ENCODE measurements at regions not wholly inside any gene's neighbourhood (a gene's known extent, or its start where the extent isn't known, plus 50 kb on each side); places are given as distances from the start of the nearest gene placed in this dataset.

- TF ChIP-seq REST (IDR thresholded peaks at IDR 0.05; ENCODE audit: low read depth) (no peak), YY1 (IDR thresholded peaks at IDR 0.05; ENCODE audit: low read depth) (no peak), TAF1 (IDR thresholded peaks at IDR 0.05; ENCODE audit: low read depth) (no peak), EP300 (IDR thresholded peaks at IDR 0.05; ENCODE audit: borderline replicate concordance) (no peak), TCF12 (IDR thresholded peaks at IDR 0.05; ENCODE audit: low read depth) (no peak), RAD21 (IDR thresholded peaks at IDR 0.05; ENCODE audit: low read depth) (no peak), TEAD4 (IDR thresholded peaks at IDR 0.05) (no peak), EGR1 (IDR thresholded peaks at IDR 0.05) (no peak), FOXM1 (IDR thresholded peaks at IDR 0.05; ENCODE audit: borderline replicate concordance, low read depth) (no peak), NFIC (IDR thresholded peaks at IDR 0.05) (no peak), USF1 (IDR thresholded peaks at IDR 0.05) (no peak)
Observed at GRCh38 chr17:54789101-54789880, 111.4 kb upstream of the TOM1L1 start.

- TF ChIP-seq RAD21 (IDR thresholded peaks at IDR 0.05; ENCODE audit: low read depth) (no peak), EP300 (IDR thresholded peaks at IDR 0.05; ENCODE audit: borderline replicate concordance) (no peak), CREB1 (IDR thresholded peaks at IDR 0.05; ENCODE audit: low read depth) (no peak), USF1 (IDR thresholded peaks at IDR 0.05) (no peak), YY1 (IDR thresholded peaks at IDR 0.05; ENCODE audit: low read depth) (no peak), TCF12 (IDR thresholded peaks at IDR 0.05; ENCODE audit: low read depth) (no peak), REST (IDR thresholded peaks at IDR 0.05; ENCODE audit: low read depth) (no peak), TAF1 (IDR thresholded peaks at IDR 0.05; ENCODE audit: low read depth) (no peak), TEAD4 (IDR thresholded peaks at IDR 0.05) (no peak), NFIC (IDR thresholded peaks at IDR 0.05) (no peak), MAX (IDR thresholded peaks at IDR 0.05) (no peak)
Observed at GRCh38 chr17:54793271-54793670, 107.4 kb upstream of the TOM1L1 start.

- TF ChIP-seq YY1 (IDR thresholded peaks at IDR 0.05; ENCODE audit: low read depth): no peak
- TF ChIP-seq CREB1 (IDR thresholded peaks at IDR 0.05; ENCODE audit: low read depth): no peak
- TF ChIP-seq REST (IDR thresholded peaks at IDR 0.05; ENCODE audit: low read depth): no peak
- no peak for TF ChIP-seq TCF12 (IDR thresholded peaks at IDR 0.05; ENCODE audit: low read depth)
- TF ChIP-seq ZBTB7A (IDR thresholded peaks at IDR 0.05; ENCODE audit: low read depth): no peak
- TF ChIP-seq NFIC (IDR thresholded peaks at IDR 0.05): no peak
- TF ChIP-seq TEAD4 (IDR thresholded peaks at IDR 0.05): no peak
- no peak for TF ChIP-seq FOXM1 (IDR thresholded peaks at IDR 0.05; ENCODE audit: borderline replicate concordance, low read depth)
- no peak for TF ChIP-seq MAX (IDR thresholded peaks at IDR 0.05)
- no peak for TF ChIP-seq EP300 (IDR thresholded peaks at IDR 0.05; ENCODE audit: borderline replicate concordance)
Observed at GRCh38 chr17:54795046-54795445, 105.6 kb upstream of the TOM1L1 start.

- no peak for TF ChIP-seq YY1 (IDR thresholded peaks at IDR 0.05; ENCODE audit: low read depth)
- TF ChIP-seq MAX (IDR thresholded peaks at IDR 0.05): no peak
- TF ChIP-seq EP300 (IDR thresholded peaks at IDR 0.05; ENCODE audit: borderline replicate concordance): no peak
- no peak for TF ChIP-seq TCF12 (IDR thresholded peaks at IDR 0.05; ENCODE audit: low read depth)
- TF ChIP-seq NFIC (IDR thresholded peaks at IDR 0.05): no peak
- no peak for TF ChIP-seq EGR1 (IDR thresholded peaks at IDR 0.05)
Observed at GRCh38 chr17:54807331-54807730, 93.3 kb upstream of the TOM1L1 start.

All from Ishikawa (cell line).